ENCODE measurements at regions not wholly inside any gene's neighbourhood (a gene's known extent, or its start where the extent isn't known, plus 50 kb on each side); places are given as distances from the start of the nearest gene placed in this dataset.

DNA sequence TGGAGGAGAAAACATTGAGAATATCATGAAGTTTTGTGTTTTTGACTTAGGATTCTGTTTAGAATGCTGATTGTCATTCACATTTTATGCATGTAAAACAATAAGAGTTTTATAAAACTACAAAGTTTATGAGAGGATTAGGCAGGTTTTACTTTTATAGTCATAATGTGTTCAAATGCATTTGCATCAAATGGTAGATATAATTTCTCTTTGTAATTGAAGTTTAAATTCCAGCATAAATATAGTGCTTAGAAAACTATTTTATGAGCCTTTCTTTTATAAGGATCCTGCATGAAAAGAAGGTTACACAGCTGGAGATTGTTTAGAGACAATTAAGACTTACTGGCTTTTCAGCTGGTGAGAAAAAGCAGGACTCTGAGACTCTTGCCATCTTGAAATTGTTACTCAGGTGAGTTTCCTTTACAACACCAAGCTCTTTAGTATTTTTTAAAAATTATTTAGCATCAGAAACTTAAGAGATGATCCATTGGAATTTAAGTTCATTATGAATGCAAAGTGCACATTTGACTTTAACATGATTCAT lies 157.1 kb upstream of the MAN1A1 start (continued):
- TF ChIP-seq, protein P1, sequence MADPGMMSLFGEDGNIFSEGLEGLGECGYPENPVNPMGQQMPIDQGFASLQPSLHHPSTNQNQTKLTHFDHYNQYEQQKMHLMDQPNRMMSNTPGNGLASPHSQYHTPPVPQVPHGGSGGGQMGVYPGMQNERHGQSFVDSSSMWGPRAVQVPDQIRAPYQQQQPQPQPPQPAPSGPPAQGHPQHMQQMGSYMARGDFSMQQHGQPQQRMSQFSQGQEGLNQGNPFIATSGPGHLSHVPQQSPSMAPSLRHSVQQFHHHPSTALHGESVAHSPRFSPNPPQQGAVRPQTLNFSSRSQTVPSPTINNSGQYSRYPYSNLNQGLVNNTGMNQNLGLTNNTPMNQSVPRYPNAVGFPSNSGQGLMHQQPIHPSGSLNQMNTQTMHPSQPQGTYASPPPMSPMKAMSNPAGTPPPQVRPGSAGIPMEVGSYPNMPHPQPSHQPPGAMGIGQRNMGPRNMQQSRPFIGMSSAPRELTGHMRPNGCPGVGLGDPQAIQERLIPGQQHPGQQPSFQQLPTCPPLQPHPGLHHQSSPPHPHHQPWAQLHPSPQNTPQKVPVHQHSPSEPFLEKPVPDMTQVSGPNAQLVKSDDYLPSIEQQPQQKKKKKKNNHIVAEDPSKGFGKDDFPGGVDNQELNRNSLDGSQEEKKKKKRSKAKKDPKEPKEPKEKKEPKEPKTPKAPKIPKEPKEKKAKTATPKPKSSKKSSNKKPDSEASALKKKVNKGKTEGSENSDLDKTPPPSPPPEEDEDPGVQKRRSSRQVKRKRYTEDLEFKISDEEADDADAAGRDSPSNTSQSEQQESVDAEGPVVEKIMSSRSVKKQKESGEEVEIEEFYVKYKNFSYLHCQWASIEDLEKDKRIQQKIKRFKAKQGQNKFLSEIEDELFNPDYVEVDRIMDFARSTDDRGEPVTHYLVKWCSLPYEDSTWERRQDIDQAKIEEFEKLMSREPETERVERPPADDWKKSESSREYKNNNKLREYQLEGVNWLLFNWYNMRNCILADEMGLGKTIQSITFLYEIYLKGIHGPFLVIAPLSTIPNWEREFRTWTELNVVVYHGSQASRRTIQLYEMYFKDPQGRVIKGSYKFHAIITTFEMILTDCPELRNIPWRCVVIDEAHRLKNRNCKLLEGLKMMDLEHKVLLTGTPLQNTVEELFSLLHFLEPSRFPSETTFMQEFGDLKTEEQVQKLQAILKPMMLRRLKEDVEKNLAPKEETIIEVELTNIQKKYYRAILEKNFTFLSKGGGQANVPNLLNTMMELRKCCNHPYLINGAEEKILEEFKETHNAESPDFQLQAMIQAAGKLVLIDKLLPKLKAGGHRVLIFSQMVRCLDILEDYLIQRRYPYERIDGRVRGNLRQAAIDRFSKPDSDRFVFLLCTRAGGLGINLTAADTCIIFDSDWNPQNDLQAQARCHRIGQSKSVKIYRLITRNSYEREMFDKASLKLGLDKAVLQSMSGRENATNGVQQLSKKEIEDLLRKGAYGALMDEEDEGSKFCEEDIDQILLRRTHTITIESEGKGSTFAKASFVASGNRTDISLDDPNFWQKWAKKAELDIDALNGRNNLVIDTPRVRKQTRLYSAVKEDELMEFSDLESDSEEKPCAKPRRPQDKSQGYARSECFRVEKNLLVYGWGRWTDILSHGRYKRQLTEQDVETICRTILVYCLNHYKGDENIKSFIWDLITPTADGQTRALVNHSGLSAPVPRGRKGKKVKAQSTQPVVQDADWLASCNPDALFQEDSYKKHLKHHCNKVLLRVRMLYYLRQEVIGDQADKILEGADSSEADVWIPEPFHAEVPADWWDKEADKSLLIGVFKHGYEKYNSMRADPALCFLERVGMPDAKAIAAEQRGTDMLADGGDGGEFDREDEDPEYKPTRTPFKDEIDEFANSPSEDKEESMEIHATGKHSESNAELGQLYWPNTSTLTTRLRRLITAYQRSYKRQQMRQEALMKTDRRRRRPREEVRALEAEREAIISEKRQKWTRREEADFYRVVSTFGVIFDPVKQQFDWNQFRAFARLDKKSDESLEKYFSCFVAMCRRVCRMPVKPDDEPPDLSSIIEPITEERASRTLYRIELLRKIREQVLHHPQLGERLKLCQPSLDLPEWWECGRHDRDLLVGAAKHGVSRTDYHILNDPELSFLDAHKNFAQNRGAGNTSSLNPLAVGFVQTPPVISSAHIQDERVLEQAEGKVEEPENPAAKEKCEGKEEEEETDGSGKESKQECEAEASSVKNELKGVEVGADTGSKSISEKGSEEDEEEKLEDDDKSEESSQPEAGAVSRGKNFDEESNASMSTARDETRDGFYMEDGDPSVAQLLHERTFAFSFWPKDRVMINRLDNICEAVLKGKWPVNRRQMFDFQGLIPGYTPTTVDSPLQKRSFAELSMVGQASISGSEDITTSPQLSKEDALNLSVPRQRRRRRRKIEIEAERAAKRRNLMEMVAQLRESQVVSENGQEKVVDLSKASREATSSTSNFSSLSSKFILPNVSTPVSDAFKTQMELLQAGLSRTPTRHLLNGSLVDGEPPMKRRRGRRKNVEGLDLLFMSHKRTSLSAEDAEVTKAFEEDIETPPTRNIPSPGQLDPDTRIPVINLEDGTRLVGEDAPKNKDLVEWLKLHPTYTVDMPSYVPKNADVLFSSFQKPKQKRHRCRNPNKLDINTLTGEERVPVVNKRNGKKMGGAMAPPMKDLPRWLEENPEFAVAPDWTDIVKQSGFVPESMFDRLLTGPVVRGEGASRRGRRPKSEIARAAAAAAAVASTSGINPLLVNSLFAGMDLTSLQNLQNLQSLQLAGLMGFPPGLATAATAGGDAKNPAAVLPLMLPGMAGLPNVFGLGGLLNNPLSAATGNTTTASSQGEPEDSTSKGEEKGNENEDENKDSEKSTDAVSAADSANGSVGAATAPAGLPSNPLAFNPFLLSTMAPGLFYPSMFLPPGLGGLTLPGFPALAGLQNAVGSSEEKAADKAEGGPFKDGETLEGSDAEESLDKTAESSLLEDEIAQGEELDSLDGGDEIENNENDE (IDR thresholded peaks at IDR 0.05; ENCODE audit: insufficient replicate concordance, low read length): no peak
- no peak for TF ChIP-seq EP300 (IDR thresholded peaks at IDR 0.05; ENCODE audit: borderline replicate concordance in 1 of 2, low read depth in 2 of 2, low read length in 2 of 2)
- no peak for TF ChIP-seq SIN3A (conservative IDR thresholded peaks at IDR 0.05 in 1 of 2, IDR thresholded peaks at IDR 0.05 in 1 of 2; ENCODE audit: low read depth in 1 of 2, low read length in 2 of 2)
- no peak for TF ChIP-seq KDM5A (IDR thresholded peaks at IDR 0.05; ENCODE audit: low read length)
- TF ChIP-seq TAF1 (IDR thresholded peaks at IDR 0.05; ENCODE audit: low read depth, low read length): no peak
- no peak for TF ChIP-seq EGR1 (IDR thresholded peaks at IDR 0.05; ENCODE audit: borderline replicate concordance, low read depth, low read length)
